IMR-90 (cell line): ENCODE measurements at regions not wholly inside any gene's neighbourhood (a gene's known extent, or its start where the extent isn't known, plus 50 kb on each side); places are given as distances from the start of the nearest gene placed in this dataset.

Experiments used
- ATAC-seq: fragments of 200-7000 bp; cut with Tn5 transposase; 2 replicates; pipeline ENCODE4 v1.9.1; 2020; ENCODE audit warnings: low read depth, mild to moderate bottlenecking, moderate library complexity
- BruUV-seq: library from RNA; stranded (reverse); fragments of 400-500 nt; replicated peaks from 2 replicates; lab custom pipeline; 2021; lab: Mats Ljungman, UMichigan
- CTCF ChIA-PET: fragments of 300-600 bp; formaldehyde crosslinking; extraction: SDS; loops from one replicate; lab custom pipeline; 2021; ENCODE audit warnings: antibody characterized with exemption; lab: Yijun Ruan, JAX
- POLR2A ChIA-PET: fragments of 300-600 bp; sonication (Branson Sonifier 250); formaldehyde crosslinking; loops from one replicate; lab custom pipeline; 2022; ENCODE audit warnings: antibody characterized with exemption; ENCODE audit not compliant: unreplicated experiment; lab: Charles Lee
- DNase-seq: peaks from one replicate; pipeline ENCODE4 v3.0.0; 2013
- H2AFZ ChIP-seq: replicated peaks from 2 replicates; pipeline ENCODE3; 2013; ENCODE audit warnings: low read length, mild to moderate bottlenecking; ENCODE audit not compliant: poor library complexity
- H2AK5ac ChIP-seq: 2 replicates; pipeline ENCODE4 v1.6.1; 2013; ENCODE audit warnings: low read depth, low read length, inconsistent platforms
- H2AK9ac ChIP-seq: replicated peaks from 2 replicates; pipeline ENCODE3; 2013; ENCODE audit warnings: mild to moderate bottlenecking, low read depth, low read length, moderate library complexity; ENCODE audit not compliant: poor library complexity
- H2BK120ac ChIP-seq: 2 replicates; pipeline ENCODE4 v1.6.1; 2013; ENCODE audit warnings: low read depth, low read length, inconsistent platforms
- H2BK15ac ChIP-seq: 3 replicates; pipeline ENCODE4 v1.6.1; 2013; ENCODE audit warnings: low read depth, low read length, inconsistent platforms
- H2BK20ac ChIP-seq: 2 replicates; pipeline ENCODE4 v1.6.1; 2013; ENCODE audit warnings: low read depth, mild to moderate bottlenecking, inconsistent platforms, low read length, moderate library complexity
- H2BK5ac ChIP-seq: 2 replicates; pipeline ENCODE4 v1.6.1; 2013; ENCODE audit warnings: mild to moderate bottlenecking, low read depth, low read length, inconsistent platforms; ENCODE audit not compliant: poor library complexity, severe bottlenecking
- H3K14ac ChIP-seq: replicated peaks from 2 replicates; pipeline ENCODE4 v1.6.1; 2013; ENCODE audit warnings: low read depth, low read length, inconsistent platforms
- H3K18ac ChIP-seq: 2 replicates; pipeline ENCODE4 v1.6.1; 2013; ENCODE audit warnings: low read depth, low read length, control low read depth
- H3K23ac ChIP-seq: 2 replicates; pipeline ENCODE4 v1.6.1; 2013; ENCODE audit warnings: low read depth, low read length, inconsistent platforms
- H3K27ac ChIP-seq: 2 replicates; pipeline ENCODE4 v1.5.1; 2013; ENCODE audit warnings: mild to moderate bottlenecking, control low read depth, low read length; ENCODE audit not compliant: insufficient read depth
- H3K27me3 ChIP-seq: 2 replicates; pipeline ENCODE4 v1.6.1; 2013; ENCODE audit warnings: low read length; ENCODE audit not compliant: control insufficient read depth, insufficient read depth
- H3K36me3 ChIP-seq: 2 replicates; pipeline ENCODE4 v1.6.1; 2013; ENCODE audit warnings: low read length, mixed read lengths; ENCODE audit not compliant: control insufficient read depth, insufficient read depth
- H3K4ac ChIP-seq: 2 replicates; pipeline ENCODE4 v1.6.1; 2013; ENCODE audit warnings: low read depth, low read length, inconsistent platforms
- H3K4me1 ChIP-seq: 2 replicates; pipeline ENCODE4 v1.6.1; 2013; ENCODE audit warnings: low read length, mixed read lengths; ENCODE audit not compliant: control insufficient read depth, insufficient read depth
- H3K4me2 ChIP-seq: 2 replicates; pipeline ENCODE4 v1.6.1; 2013; ENCODE audit warnings: low read depth, mild to moderate bottlenecking, control low read depth, low read length, moderate library complexity
- H3K4me3 ChIP-seq: 2 replicates; pipeline ENCODE4 v1.5.1; 2013; ENCODE audit warnings: low read depth, mild to moderate bottlenecking, control low read depth, low read length, moderate library complexity; ENCODE audit not compliant: insufficient read depth
- H3K56ac ChIP-seq: 2 replicates; pipeline ENCODE4 v1.6.1; 2013; ENCODE audit warnings: low read length, inconsistent platforms; ENCODE audit not compliant: insufficient read depth; ENCODE audit errors: extremely low read depth
- H3K79me1 ChIP-seq, 2 experiments: 2 replicates each; pipeline ENCODE4 v1.6.1; 2013; ENCODE audit warnings: low read length in 2 of 2, inconsistent platforms in 1 of 2, low read depth in 1 of 2
- H3K9ac ChIP-seq: 2 replicates; pipeline ENCODE4 v1.6.1; 2013; ENCODE audit warnings: low read depth, low read length, control low read depth
- H3K9me1 ChIP-seq: 2 replicates; pipeline ENCODE4 v1.6.1; 2013; ENCODE audit warnings: low read length, inconsistent platforms; ENCODE audit not compliant: insufficient read depth
- H3K9me3 ChIP-seq: 2 replicates; pipeline ENCODE4 v1.6.1; 2013; ENCODE audit warnings: low read length; ENCODE audit not compliant: control insufficient read depth, insufficient read depth
- H4K20me1 ChIP-seq: 2 replicates; pipeline ENCODE4 v1.6.1; 2013; ENCODE audit warnings: low read length, inconsistent platforms; ENCODE audit not compliant: insufficient read depth
- H4K5ac ChIP-seq: 2 replicates; pipeline ENCODE4 v1.6.1; 2013; ENCODE audit warnings: mild to moderate bottlenecking, low read depth, low read length, control low read depth
- H4K8ac ChIP-seq, 2 experiments: 2 replicates each; pipeline ENCODE4 v1.6.1; 2013; ENCODE audit warnings: low read depth in 2 of 2, low read length in 2 of 2, control low read depth in 1 of 2, inconsistent platforms in 1 of 2
- H4K91ac ChIP-seq: 2 replicates; pipeline ENCODE4 v1.6.1; 2013; ENCODE audit warnings: low read depth, low read length, inconsistent platforms; ENCODE audit not compliant: insufficient read depth
- BHLHE40 ChIP-seq: fragments of 150-350 bp; IDR thresholded peaks from 2 replicates; pipeline ENCODE4 v1.6.1; 2016; ENCODE audit warnings: mild to moderate bottlenecking, low read depth, low read length
- CEBPB ChIP-seq: IDR thresholded peaks from 2 replicates; pipeline ENCODE4 v1.6.1; 2012; ENCODE audit warnings: low read depth, low read length, improper control_type of control experiment
- CHD1 ChIP-seq: IDR thresholded peaks from 2 replicates; pipeline ENCODE4 v1.6.1; 2012; ENCODE audit warnings: low read depth, low read length, improper control_type of control experiment
- CTCF ChIP-seq: conservative IDR thresholded peaks from 2 replicates; pipeline ENCODE4 v1.5.1; 2012; ENCODE audit warnings: mild to moderate bottlenecking, low read depth, low read length, improper control_type of control experiment
- FOS ChIP-seq: fragments of 150-350 bp; IDR thresholded peaks from 2 replicates; pipeline ENCODE4 v1.6.1; 2016; ENCODE audit warnings: low read depth, low read length
- MAFK ChIP-seq: IDR thresholded peaks from 2 replicates; pipeline ENCODE4 v1.6.1; 2012; ENCODE audit warnings: low read depth, low read length, improper control_type of control experiment
- MAZ ChIP-seq: IDR thresholded peaks from 2 replicates; pipeline ENCODE4 v1.6.1; 2012; ENCODE audit warnings: low read depth, mild to moderate bottlenecking, low read length, improper control_type of control experiment, moderate library complexity, borderline replicate concordance
- MXI1 ChIP-seq: IDR thresholded peaks from 2 replicates; pipeline ENCODE4 v1.6.1; 2012; ENCODE audit warnings: low read depth, mild to moderate bottlenecking, low read length, moderate library complexity, borderline replicate concordance
- NFE2L2 ChIP-seq: fragments of 150-350 bp; IDR thresholded peaks from 2 replicates; pipeline ENCODE4 v1.6.1; 2016; ENCODE audit warnings: low read depth, mild to moderate bottlenecking, low read length
- POLR2A ChIP-seq: IDR thresholded peaks from 2 replicates; pipeline ENCODE4 v1.6.1; 2012; ENCODE audit warnings: mild to moderate bottlenecking, low read depth, low read length
- RAD21 ChIP-seq: IDR thresholded peaks from 2 replicates; pipeline ENCODE4 v1.6.1; 2012; ENCODE audit warnings: low read length, improper control_type of control experiment
- RCOR1 ChIP-seq: IDR thresholded peaks from 2 replicates; pipeline ENCODE4 v1.6.1; 2012; ENCODE audit warnings: mild to moderate bottlenecking, low read length, improper control_type of control experiment; ENCODE audit not compliant: insufficient replicate concordance
- RFX5 ChIP-seq: IDR thresholded peaks from 2 replicates; pipeline ENCODE4 v1.8.0; 2012; ENCODE audit warnings: low read depth, mild to moderate bottlenecking, low read length, moderate library complexity
- SMC3 ChIP-seq: fragments of 150-350 bp; IDR thresholded peaks from 2 replicates; pipeline ENCODE4 v1.6.1; 2016; ENCODE audit warnings: low read depth, mild to moderate bottlenecking, antibody characterized with exemption, low read length, moderate library complexity
- USF2 ChIP-seq: fragments of 150-350 bp; IDR thresholded peaks from 2 replicates; pipeline ENCODE4 v1.6.1; 2017; ENCODE audit warnings: mild to moderate bottlenecking, antibody characterized with exemption, low read length, low read depth
- WGBS, 2 experiments: methylation state at CpG; one replicate each; pipeline versions ENCODE4 v1.1.5 to v1.1.7; 2013; ENCODE audit warnings: missing lambda C conversion rate in 2 of 2; ENCODE audit not compliant: insufficient read length in 1 of 2; ENCODE audit errors: extremely low coverage in 2 of 2; 5-methylcytosine and 5-hydroxymethylcytosine counted together
- dilution Hi-C: fragments of 300-500 bp; cut with HindIII; formaldehyde crosslinking; loops from one replicate; pipeline ENCODE4 v1.14.3; 2018; ENCODE audit warnings: low sequenced_read_pairs; ENCODE audit not compliant: unreplicated experiment
- in situ Hi-C: fragments of 300-500 bp; cut with MboI; formaldehyde crosslinking; loops from 3 replicates; pipeline ENCODE4 v1.14.3; 2019; ENCODE audit warnings: low sequenced_read_pairs, inconsistent platforms, mixed read lengths
- intact Hi-C: fragments of 100-400 bp; cut with micrococcal nuclease; formaldehyde crosslinking; loops from 2 replicates; pipeline ENCODE4 v1.10.0; 2022
- TF ChIP-seq, protein P1 (sequence below): fragments of 150-350 bp; IDR thresholded peaks from 2 replicates; pipeline ENCODE4 v1.6.1; 2016; ENCODE audit warnings: low read depth, mild to moderate bottlenecking, low read length, moderate library complexity, borderline replicate concordance

DNA sequence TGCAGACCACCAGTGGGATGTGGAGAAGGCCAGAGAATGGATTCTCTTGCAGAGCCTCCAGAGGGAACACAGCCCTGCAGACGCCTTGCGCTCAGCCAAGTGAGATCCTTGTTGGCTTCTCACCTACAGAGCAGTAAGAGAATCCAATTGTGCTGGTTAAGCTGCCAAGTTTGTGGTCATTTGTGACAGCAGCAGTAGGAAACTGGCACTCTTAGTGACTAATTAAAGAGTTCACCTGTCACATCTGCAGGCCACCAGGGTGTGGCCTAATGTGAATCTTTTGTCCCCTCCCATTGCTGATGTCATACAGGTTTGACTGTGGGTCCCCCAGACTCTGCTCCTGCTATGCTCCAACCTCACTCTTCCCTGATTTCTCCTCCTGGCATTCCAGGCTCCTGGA lies 235.9 kb downstream of the TFCP2L1 start:
- CTCF ChIA-PET, result no interaction called here
- no peak overlapping the region for H2BK120ac ChIP-seq
- dilution Hi-C loops (no loop called here), in situ Hi-C loops (no loop called here), intact Hi-C loops (no loop called here)
- TF ChIP-seq NFE2L2 (no peak), SMC3 (no peak), FOS (no peak), RCOR1 (no peak), CEBPB (no peak), RFX5 (no peak), MXI1 (no peak), RAD21 (no peak), CTCF (no peak), MAZ (no peak), POLR2A (no peak), MAFK (no peak), BHLHE40 (no peak), USF2 (no peak), CHD1 (no peak)
- TF ChIP-seq, protein P1, sequence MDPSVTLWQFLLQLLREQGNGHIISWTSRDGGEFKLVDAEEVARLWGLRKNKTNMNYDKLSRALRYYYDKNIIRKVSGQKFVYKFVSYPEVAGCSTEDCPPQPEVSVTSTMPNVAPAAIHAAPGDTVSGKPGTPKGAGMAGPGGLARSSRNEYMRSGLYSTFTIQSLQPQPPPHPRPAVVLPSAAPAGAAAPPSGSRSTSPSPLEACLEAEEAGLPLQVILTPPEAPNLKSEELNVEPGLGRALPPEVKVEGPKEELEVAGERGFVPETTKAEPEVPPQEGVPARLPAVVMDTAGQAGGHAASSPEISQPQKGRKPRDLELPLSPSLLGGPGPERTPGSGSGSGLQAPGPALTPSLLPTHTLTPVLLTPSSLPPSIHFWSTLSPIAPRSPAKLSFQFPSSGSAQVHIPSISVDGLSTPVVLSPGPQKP, result no peak
- no peak overlapping the region for H3K4me2 ChIP-seq
- H3K36me3 ChIP-seq, result no peaks in the 10 kb centered on the region
- no peak overlapping the region for H3K4ac ChIP-seq
- no peak overlapping the region for H4K5ac ChIP-seq
- H3K79me1 ChIP-seq, result no peaks in the 10 kb centered on the region
- no peak overlapping the region for H2BK15ac ChIP-seq
- BruUV-seq, result no TSS peak
- no peak overlapping the region for H3K14ac ChIP-seq
- H2AK5ac ChIP-seq, result no peak overlapping the region
- no peak overlapping the region for H3K27ac ChIP-seq
- no peak overlapping the region for H3K18ac ChIP-seq
- H2BK20ac ChIP-seq, result no peak overlapping the region
- no peak overlapping the region for H2AFZ ChIP-seq
- no peak overlapping the region for H3K4me3 ChIP-seq
- ATAC-seq (no peak), DNase-seq (no peak)
- WGBS, 2 experiments, result no CpG with 5 or more reads among the region's 2 CpGs
- no peak overlapping the region for H3K23ac ChIP-seq
- POLR2A ChIA-PET, result no interaction called here
- H2AK9ac ChIP-seq, result no peak overlapping the region
- H3K9me3 ChIP-seq, result peaks cover 7% of the 10 kb centered on the region; the same call in 1 of the 2 replicates
- H2BK5ac ChIP-seq, result no peak overlapping the region
- H4K91ac ChIP-seq, result no peak overlapping the region
- no peak overlapping the region for H3K9ac ChIP-seq
- peaks cover 75% of the 10 kb centered on the region for H3K27me3 ChIP-seq
- no peaks in the 10 kb centered on the region for H4K20me1 ChIP-seq
- no peak overlapping the region for H4K8ac ChIP-seq
- H3K56ac ChIP-seq, result no peak overlapping the region
- 0 out of 2 replicates have a peak, but pooled peaks cover 4% of the 10 kb centered on the region for H3K9me1 ChIP-seq
- H3K4me1 ChIP-seq, result no peaks in the 10 kb centered on the region
